ENCODE measurements at regions not wholly inside any gene's neighbourhood (a gene's known extent, or its start where the extent isn't known, plus 50 kb on each side); places are given as distances from the start of the nearest gene placed in this dataset.

DNA sequence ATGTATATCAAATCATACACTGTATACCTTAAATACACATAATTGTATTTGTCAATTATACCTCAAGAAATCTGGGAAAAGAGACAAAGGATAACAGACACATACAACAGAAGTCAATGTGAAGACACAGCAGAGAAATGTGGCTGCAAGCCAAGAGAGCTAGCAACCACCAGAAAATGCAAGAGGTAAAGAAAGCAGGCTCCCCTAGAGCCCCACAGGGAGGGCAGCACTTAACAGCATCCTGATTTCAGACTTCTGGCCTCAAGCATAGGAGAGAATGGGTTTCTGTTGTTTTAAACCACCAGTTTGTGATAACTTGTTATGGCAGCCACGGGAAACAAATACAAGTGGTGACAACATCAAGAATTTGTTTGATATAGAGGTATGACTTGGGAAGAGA, 1197.2 kb downstream of the SORCS1 start:
- no peak overlapping the region for H3K4me3 ChIP-seq (ENCODE audit: low read depth, low read length)
- TF ChIP-seq, protein P1, sequence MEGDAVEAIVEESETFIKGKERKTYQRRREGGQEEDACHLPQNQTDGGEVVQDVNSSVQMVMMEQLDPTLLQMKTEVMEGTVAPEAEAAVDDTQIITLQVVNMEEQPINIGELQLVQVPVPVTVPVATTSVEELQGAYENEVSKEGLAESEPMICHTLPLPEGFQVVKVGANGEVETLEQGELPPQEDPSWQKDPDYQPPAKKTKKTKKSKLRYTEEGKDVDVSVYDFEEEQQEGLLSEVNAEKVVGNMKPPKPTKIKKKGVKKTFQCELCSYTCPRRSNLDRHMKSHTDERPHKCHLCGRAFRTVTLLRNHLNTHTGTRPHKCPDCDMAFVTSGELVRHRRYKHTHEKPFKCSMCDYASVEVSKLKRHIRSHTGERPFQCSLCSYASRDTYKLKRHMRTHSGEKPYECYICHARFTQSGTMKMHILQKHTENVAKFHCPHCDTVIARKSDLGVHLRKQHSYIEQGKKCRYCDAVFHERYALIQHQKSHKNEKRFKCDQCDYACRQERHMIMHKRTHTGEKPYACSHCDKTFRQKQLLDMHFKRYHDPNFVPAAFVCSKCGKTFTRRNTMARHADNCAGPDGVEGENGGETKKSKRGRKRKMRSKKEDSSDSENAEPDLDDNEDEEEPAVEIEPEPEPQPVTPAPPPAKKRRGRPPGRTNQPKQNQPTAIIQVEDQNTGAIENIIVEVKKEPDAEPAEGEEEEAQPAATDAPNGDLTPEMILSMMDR (IDR thresholded peaks at IDR 0.05; ENCODE audit: borderline replicate concordance, insufficient read depth, low read depth, low read length) = no peak

DNA sequence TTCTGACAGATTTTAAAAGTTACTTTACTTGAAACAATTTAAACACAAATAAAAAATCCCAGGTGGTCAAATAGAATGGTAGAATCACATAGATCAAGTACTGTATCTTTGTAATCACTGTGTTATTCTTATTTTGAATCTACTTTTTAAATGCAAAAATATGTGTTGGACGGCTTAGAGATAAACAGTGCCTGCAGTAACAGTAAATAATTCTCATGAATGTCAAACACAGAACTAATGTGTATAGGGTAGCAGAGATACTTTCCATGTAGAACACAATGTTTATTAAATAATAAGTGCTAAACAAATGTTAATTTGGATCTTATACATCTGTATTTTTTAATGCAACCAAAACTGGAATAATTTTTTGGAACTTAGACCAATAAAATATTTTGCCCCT, 1199.4 kb downstream of the SORCS1 start:
- TF ChIP-seq, protein P1 (IDR thresholded peaks at IDR 0.05; ENCODE audit: borderline replicate concordance, insufficient read depth, low read depth, low read length) = no peak
- H3K4me3 ChIP-seq (ENCODE audit: low read depth, low read length) = no peak overlapping the region

DNA sequence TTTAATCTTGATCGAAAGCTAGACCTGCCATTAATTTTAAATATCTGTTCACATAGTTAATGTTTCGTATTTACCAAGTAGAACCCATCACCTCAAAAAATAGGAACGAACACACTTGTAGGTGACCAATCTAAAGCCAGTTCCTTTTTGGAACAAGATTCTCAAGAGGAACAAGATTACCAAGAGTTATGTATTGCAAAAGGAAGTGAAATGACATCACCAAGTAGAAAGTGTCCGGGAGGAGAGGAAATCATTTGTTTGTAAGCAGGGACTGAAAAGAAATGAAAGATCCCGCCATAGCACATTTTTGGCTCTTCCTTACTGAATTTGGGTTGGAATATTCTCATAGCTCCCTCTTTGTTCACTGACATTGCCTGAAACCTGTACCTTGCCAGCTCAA, 1200.5 kb downstream of the SORCS1 start:
- TF ChIP-seq, protein P1 (IDR thresholded peaks at IDR 0.05; ENCODE audit: borderline replicate concordance, insufficient read depth, low read depth, low read length) = no peak
- no peak overlapping the region for H3K4me3 ChIP-seq (ENCODE audit: low read depth, low read length)

DNA sequence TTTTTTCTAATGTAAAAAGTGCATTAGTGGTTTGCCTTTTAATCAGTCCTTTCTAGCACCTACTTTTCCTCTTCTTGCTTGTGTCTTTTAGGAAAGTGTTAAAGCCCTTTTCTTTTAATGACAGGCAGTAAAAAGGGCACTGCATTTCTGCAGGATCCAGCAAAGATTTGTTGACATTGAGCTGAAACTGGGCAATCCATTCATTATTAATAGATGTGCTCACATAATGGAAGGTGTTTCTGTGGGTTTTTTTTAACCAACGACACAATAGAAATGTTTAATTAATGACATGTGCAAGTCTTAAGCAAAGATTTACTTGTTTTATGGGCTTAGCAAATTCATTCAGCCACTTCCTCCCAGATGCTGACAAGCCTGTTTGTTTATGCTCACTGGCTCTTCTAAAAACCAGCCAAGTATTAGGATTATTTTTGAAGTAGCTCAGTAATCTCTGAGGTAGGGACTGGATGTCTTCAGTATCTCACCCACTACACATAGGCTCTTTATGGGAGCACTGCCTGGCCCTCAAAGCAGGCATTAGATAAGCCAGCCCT, 1201.1 kb downstream of the SORCS1 start:
- TF ChIP-seq, protein P1 (IDR thresholded peaks at IDR 0.05; ENCODE audit: borderline replicate concordance, insufficient read depth, low read depth, low read length) = no peak
- H3K4me3 ChIP-seq (ENCODE audit: low read depth, low read length) = no peak overlapping the region

DNA sequence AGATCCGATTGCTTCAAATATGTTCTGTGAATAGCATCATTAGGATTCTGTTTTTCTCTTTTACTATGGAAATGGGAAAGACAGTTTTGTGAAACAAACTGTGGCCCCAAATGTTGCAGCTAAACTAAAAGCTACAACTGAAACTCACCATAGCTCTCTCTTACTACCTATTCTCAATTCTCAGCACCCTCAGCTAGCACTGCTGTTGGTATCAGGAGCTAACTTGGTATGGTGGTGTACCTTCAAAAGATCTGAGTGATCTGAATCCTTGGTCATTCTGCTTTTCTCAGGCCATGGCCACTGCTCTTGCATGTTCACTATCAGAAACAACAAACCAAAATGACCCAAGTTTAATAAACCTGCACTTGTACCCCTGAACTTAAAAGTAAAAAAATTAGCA, 1208.0 kb downstream of the SORCS1 start:
- TF ChIP-seq, protein P1 (IDR thresholded peaks at IDR 0.05; ENCODE audit: borderline replicate concordance, insufficient read depth, low read depth, low read length) = no peak
- no peak overlapping the region for H3K4me3 ChIP-seq (ENCODE audit: low read depth, low read length)

DNA sequence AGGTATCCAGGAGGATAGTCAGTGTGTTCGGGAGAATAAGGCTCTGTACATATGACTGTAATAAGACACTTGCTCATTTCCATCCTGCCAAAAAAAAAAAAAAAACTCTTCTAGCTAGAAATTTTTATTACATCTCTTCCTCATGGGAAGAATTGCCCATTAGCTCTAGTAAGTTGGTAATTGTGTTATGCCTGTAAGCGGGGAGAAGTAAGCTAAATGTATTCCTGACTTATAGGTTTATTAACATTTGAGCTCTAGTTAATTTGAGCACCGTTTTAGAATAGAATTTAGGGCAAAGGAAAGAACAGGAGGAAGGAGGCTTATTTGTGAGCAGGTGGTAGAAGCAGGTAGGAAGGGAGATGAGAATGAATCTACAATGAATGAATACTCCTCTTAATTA, 1210.6 kb downstream of the SORCS1 start:
- no peak overlapping the region for H3K4me3 ChIP-seq (ENCODE audit: low read depth, low read length)
- TF ChIP-seq, protein P1 (IDR thresholded peaks at IDR 0.05; ENCODE audit: borderline replicate concordance, insufficient read depth, low read depth, low read length) = no peak

DNA sequence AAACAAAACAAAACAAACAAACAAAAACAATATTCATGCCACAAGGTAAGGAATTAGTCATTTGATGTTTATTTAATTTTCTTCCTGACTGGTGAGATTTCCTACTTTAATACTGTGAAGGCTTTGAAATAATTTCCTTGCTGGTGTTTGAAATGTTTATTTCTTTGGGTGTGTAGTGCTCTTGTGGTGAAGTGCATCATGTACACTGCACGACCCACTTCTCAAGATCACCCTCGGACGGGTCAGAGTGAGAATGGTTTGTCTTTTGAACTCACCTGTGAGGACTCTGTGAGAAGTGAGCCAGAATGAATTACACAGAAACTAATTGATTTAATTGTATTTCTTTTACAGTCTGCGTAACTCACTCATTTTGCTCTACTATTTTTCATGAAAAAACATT, 1211.5 kb downstream of the SORCS1 start:
- TF ChIP-seq, protein P1 (IDR thresholded peaks at IDR 0.05; ENCODE audit: borderline replicate concordance, insufficient read depth, low read depth, low read length) = no peak
- no peak overlapping the region for H3K4me3 ChIP-seq (ENCODE audit: low read depth, low read length)

Measured in GM12875 (cell line).